Keratinocyte (primary cell): ENCODE measurements at regions not wholly inside any gene's neighbourhood (a gene's known extent, or its start where the extent isn't known, plus 50 kb on each side); places are given as distances from the start of the nearest gene placed in this dataset.

Source experiments
- DNase-seq: peaks from one replicate; pipeline ENCODE4 v3.0.0-alpha.2; 2011; ENCODE audit warnings: low read depth, missing footprints, low spot score
- FAIRE-seq: peaks from 2 replicates; lab custom pipeline; 2011; peaks lifted over from hg19 to GRCh38; lab: Jason Lieb, UNC
- H2AFZ ChIP-seq: 2 replicates; pipeline ENCODE4 v1.6.0; 2012; ENCODE audit warnings: low read length, control low read depth, inconsistent platforms; ENCODE audit not compliant: control insufficient read depth
- H3K27ac ChIP-seq: 2 replicates; pipeline ENCODE4 v1.5.1; 2011; ENCODE audit warnings: low read length; ENCODE audit not compliant: control insufficient read depth, insufficient read depth
- H3K27me3 ChIP-seq: 3 replicates; pipeline ENCODE4 v1.6.0; 2011; ENCODE audit warnings: low read length; ENCODE audit not compliant: control insufficient read depth, insufficient read depth; ENCODE audit errors: extremely low read depth
- H3K36me3 ChIP-seq, 2 experiments: 2 replicates in 1 of 2; 3 replicates in 1 of 2; pipeline ENCODE4 v1.5.1; 2011; ENCODE audit warnings: low read length in 2 of 2, mild to moderate bottlenecking in 1 of 2; ENCODE audit not compliant: control insufficient read depth in 2 of 2, insufficient read depth in 2 of 2; ENCODE audit errors: extremely low read depth in 1 of 2
- H3K4me1 ChIP-seq: 3 replicates; pipeline ENCODE4 v1.5.1; 2011; ENCODE audit warnings: low read length; ENCODE audit not compliant: control insufficient read depth, insufficient read depth; ENCODE audit errors: extremely low read depth
- H3K4me2 ChIP-seq: 3 replicates; pipeline ENCODE4 v1.6.0; 2011; ENCODE audit warnings: low read depth, low read length; ENCODE audit not compliant: control insufficient read depth, insufficient read depth; ENCODE audit errors: extremely low read depth
- H3K4me3 ChIP-seq, 3 experiments: fragments of 200-600 bp in 1 of 3; sonication (generic) in 1 of 3; 2 replicates in 2 of 3; 3 replicates in 1 of 3; pipeline ENCODE4 v1.5.1; 2011 to 2016; ENCODE audit warnings: low read length in 3 of 3, mild to moderate bottlenecking in 3 of 3, control low read depth in 2 of 3, inconsistent platforms in 1 of 3, low read depth in 1 of 3, mixed read lengths in 1 of 3, mixed run types in 1 of 3, moderate library complexity in 1 of 3; ENCODE audit not compliant: control insufficient read depth in 2 of 3, insufficient read depth in 2 of 3; ENCODE audit errors: extremely low read depth in 1 of 3
- H3K79me2 ChIP-seq: 2 replicates; pipeline ENCODE4 v1.6.0; 2012; ENCODE audit warnings: low read length; ENCODE audit not compliant: control insufficient read depth, insufficient read depth
- H3K9ac ChIP-seq: 3 replicates; pipeline ENCODE4 v1.6.0; 2011; ENCODE audit warnings: low read length; ENCODE audit not compliant: control insufficient read depth, insufficient read depth; ENCODE audit errors: extremely low read depth
- H3K9me1 ChIP-seq: 3 replicates; pipeline ENCODE4 v1.6.0; 2011; ENCODE audit warnings: low read length; ENCODE audit not compliant: control insufficient read depth, insufficient read depth; ENCODE audit errors: extremely low read depth
- H3K9me3 ChIP-seq: 2 replicates; pipeline ENCODE4 v1.5.1; 2012; ENCODE audit warnings: low read depth, low read length; ENCODE audit not compliant: control insufficient read depth
- H4K20me1 ChIP-seq: 3 replicates; pipeline ENCODE4 v1.6.0; 2011; ENCODE audit warnings: low read length; ENCODE audit not compliant: control insufficient read depth, insufficient read depth; ENCODE audit errors: extremely low read depth
- CTCF ChIP-seq, 3 experiments: IDR thresholded peaks in 1 of 3; conservative IDR thresholded peaks in 1 of 3; optimal IDR thresholded peaks in 1 of 3; 2 replicates in 2 of 3; 3 replicates in 1 of 3; pipeline versions ENCODE3 to v1.5.1; 2011; ENCODE audit warnings: low read length in 3 of 3, mild to moderate bottlenecking in 3 of 3, moderate library complexity in 2 of 3, control low read depth in 1 of 3, inconsistent platforms in 1 of 3; ENCODE audit not compliant: insufficient read depth in 2 of 3; ENCODE audit errors: extremely low read depth in 1 of 3
- EZH2 ChIP-seq: IDR thresholded peaks from one replicate; pipeline ENCODE4 v1.6.1; 2012; ENCODE audit warnings: inconsistent platforms, mild to moderate bottlenecking, low read length, moderate library complexity
- dilution Hi-C: fragments of 300-500 bp; cut with MboI; formaldehyde crosslinking; loops from one replicate; pipeline ENCODE4 v1.7.0; 2020; ENCODE audit warnings: low sequenced_read_pairs; ENCODE audit not compliant: extremely low pct_ligation_motif_present

GRCh38 chr2:144826105-144826504, 306.2 kb upstream of the ZEB2 start:
- Histone ChIP-seq H3K27me3 (no peaks in the 10 kb centered on the region), H3K79me2 (no peaks in the 10 kb centered on the region), H3K4me1 (no peaks in the 10 kb centered on the region), H3K36me3 (no peaks in the 10 kb centered on the region), H3K9me3 (no peaks in the 10 kb centered on the region), H3K4me2 (no peak overlapping the region), H3K27ac (no peak overlapping the region), H3K9ac (no peak overlapping the region), H2AFZ (no peak overlapping the region), H3K9me1 (no peaks in the 10 kb centered on the region), H4K20me1 (no peaks in the 10 kb centered on the region), H3K4me3 (no peak overlapping the region)
- DNase-seq (no peak), FAIRE-seq (no peak)
- TF ChIP-seq EZH2: no peak
- TF ChIP-seq CTCF (optimal IDR thresholded peaks at IDR 0.05 in 1 of 3, IDR thresholded peaks at IDR 0.05 in 1 of 3, conservative IDR thresholded peaks at IDR 0.05 in 1 of 3; ENCODE audit: extremely low read depth in 1 of 3, insufficient read depth in 2 of 3, low read length in 3 of 3): no peak
- dilution Hi-C loops: no loop called here

GRCh38 chr2:144825331-144826020, 305.6 kb upstream of the ZEB2 start:
- Histone ChIP-seq H3K79me2 (no peaks in the 10 kb centered on the region), H4K20me1 (no peaks in the 10 kb centered on the region), H3K4me1 (no peaks in the 10 kb centered on the region), H2AFZ (no peak overlapping the region), H3K27me3 (no peaks in the 10 kb centered on the region), H3K9me3 (no peaks in the 10 kb centered on the region), H3K27ac (no peak overlapping the region), H3K9ac (no peak overlapping the region), H3K36me3 (no peaks in the 10 kb centered on the region), H3K4me3 (no peak overlapping the region), H3K9me1 (no peaks in the 10 kb centered on the region), H3K4me2 (no peak overlapping the region)
- FAIRE-seq: peak; percentile 39
- TF ChIP-seq CTCF (optimal IDR thresholded peaks at IDR 0.05 in 1 of 3, IDR thresholded peaks at IDR 0.05 in 1 of 3, conservative IDR thresholded peaks at IDR 0.05 in 1 of 3; ENCODE audit: extremely low read depth in 1 of 3, insufficient read depth in 2 of 3, low read length in 3 of 3) (no peak), EZH2 (no peak)
- dilution Hi-C loops: no loop called here
- DNase-seq: no peak
